Endothelial cell of umbilical vein (primary cell): ENCODE measurements at regions not wholly inside any gene's neighbourhood (a gene's known extent, or its start where the extent isn't known, plus 50 kb on each side); places are given as distances from the start of the nearest gene placed in this dataset.

Experiments used
- BruUV-seq: library from RNA; stranded (reverse); fragments of 400-500 nt; replicated peaks from 2 replicates; lab custom pipeline; 2021; lab: Mats Ljungman, UMichigan
- CTCF ChIA-PET: fragments of 300-600, 350-600 bp; sonication (Branson Sonifier 250); formaldehyde crosslinking; loops from one replicate; lab custom pipeline; 2021; ENCODE audit warnings: antibody characterized with exemption, inconsistent platforms; lab: Charles Lee
- POLR2A ChIA-PET: fragments of 300-600, 350-600 bp; sonication (Branson Sonifier 250); formaldehyde crosslinking; loops from one replicate; lab custom pipeline; 2021; ENCODE audit warnings: antibody characterized with exemption, inconsistent platforms; lab: Charles Lee
- DNase-seq: peaks from one replicate; pipeline ENCODE4 v3.0.0-alpha.2; 2011; ENCODE audit warnings: low read depth, low spot score
- FAIRE-seq: peaks from 2 replicates; lab custom pipeline; 2011; peaks lifted over from hg19 to GRCh38; lab: Jason Lieb, UNC
- H2AFZ ChIP-seq: 2 replicates; pipeline ENCODE4 v1.6.0; 2012; ENCODE audit warnings: low read depth, low read length, control low read depth, inconsistent platforms
- H3K27ac ChIP-seq: 2 replicates; pipeline ENCODE4 v1.5.1; 2011; ENCODE audit warnings: low read depth, mild to moderate bottlenecking, control low read depth, low read length, moderate library complexity; ENCODE audit not compliant: insufficient read depth
- H3K27me3 ChIP-seq, 2 experiments: 2 replicates each; pipeline versions ENCODE4 v1.6.0 to v1.6.1; 2011; ENCODE audit warnings: low read length in 2 of 2, mixed read lengths in 1 of 2; ENCODE audit not compliant: control insufficient read depth in 2 of 2, insufficient read depth in 2 of 2
- H3K36me3 ChIP-seq, 2 experiments: 2 replicates in 1 of 2; 3 replicates in 1 of 2; pipeline ENCODE4 v1.5.1; 2011; ENCODE audit warnings: low read length in 2 of 2, mild to moderate bottlenecking in 1 of 2, moderate library complexity in 1 of 2; ENCODE audit not compliant: control insufficient read depth in 2 of 2, insufficient read depth in 2 of 2; ENCODE audit errors: extremely low read depth in 1 of 2
- H3K4me1 ChIP-seq: 3 replicates; pipeline ENCODE4 v1.5.1; 2011; ENCODE audit warnings: mild to moderate bottlenecking, low read length; ENCODE audit not compliant: control insufficient read depth, insufficient read depth; ENCODE audit errors: extremely low read depth
- H3K4me2 ChIP-seq: 2 replicates; pipeline ENCODE4 v1.6.1; 2011; ENCODE audit warnings: low read length, control low read depth, mixed read lengths; ENCODE audit not compliant: insufficient read depth
- H3K4me3 ChIP-seq, 3 experiments: fragments of 200-600 bp in 1 of 3; sonication (generic), shearing (Covaris generic) in 1 of 3; replicated peaks in 1 of 3; 2 replicates each; pipeline ENCODE4 v1.5.1; 2011 to 2016; ENCODE audit warnings: control low read depth in 3 of 3, low read length in 3 of 3, mild to moderate bottlenecking in 2 of 3, inconsistent platforms in 1 of 3, low read depth in 1 of 3, moderate library complexity in 1 of 3; ENCODE audit not compliant: insufficient read depth in 1 of 3
- H3K79me2 ChIP-seq: 2 replicates; pipeline ENCODE4 v1.6.0; 2012; ENCODE audit warnings: low read length, inconsistent platforms; ENCODE audit not compliant: control insufficient read depth, insufficient read depth
- H3K9ac ChIP-seq: replicated peaks from 2 replicates; pipeline ENCODE3; 2011; ENCODE audit warnings: low read length, control low read depth; ENCODE audit not compliant: insufficient read depth; ENCODE audit errors: extremely low read depth
- H3K9me1 ChIP-seq: replicated peaks from 3 replicates; pipeline ENCODE4 v1.6.0; 2011; ENCODE audit warnings: mild to moderate bottlenecking, low read length; ENCODE audit not compliant: control insufficient read depth, insufficient read depth; ENCODE audit errors: extremely low read depth
- H3K9me3 ChIP-seq: replicated peaks from 2 replicates; pipeline ENCODE4 v1.5.1; 2012; ENCODE audit warnings: low read length, inconsistent platforms; ENCODE audit not compliant: control insufficient read depth, insufficient read depth
- H4K20me1 ChIP-seq: replicated peaks from 2 replicates; pipeline ENCODE3; 2011; ENCODE audit warnings: mild to moderate bottlenecking, low read length; ENCODE audit not compliant: control insufficient read depth, insufficient read depth; ENCODE audit errors: extremely low read depth
- EZH2 ChIP-seq: IDR thresholded peaks from 2 replicates; pipeline ENCODE4 v1.6.1; 2012; ENCODE audit warnings: borderline replicate concordance, low read depth, mild to moderate bottlenecking, moderate library complexity, low read length, inconsistent platforms; ENCODE audit not compliant: severe bottlenecking
- FOS ChIP-seq: IDR thresholded peaks from 2 replicates; pipeline ENCODE4 v1.6.1; 2011; ENCODE audit warnings: mild to moderate bottlenecking, low read length, moderate library complexity, borderline replicate concordance; ENCODE audit not compliant: insufficient read depth
- GATA2 ChIP-seq: IDR thresholded peaks from 2 replicates; pipeline ENCODE4 v1.7.0; 2011; ENCODE audit warnings: low read depth, mild to moderate bottlenecking, moderate library complexity, mixed read lengths, low read length; ENCODE audit not compliant: insufficient read length, insufficient read depth
- JUN ChIP-seq: IDR thresholded peaks from 2 replicates; pipeline ENCODE4 v1.6.1; 2011; ENCODE audit warnings: borderline replicate concordance, low read depth; ENCODE audit not compliant: insufficient read length, insufficient read depth
- MYC ChIP-seq: IDR thresholded peaks from one replicate; pipeline ENCODE4 v1.6.1; 2011; ENCODE audit warnings: mild to moderate bottlenecking, low read depth, low read length
- POLR2A ChIP-seq: IDR thresholded peaks from 2 replicates; pipeline ENCODE4 v1.6.1; 2012; ENCODE audit warnings: low read depth, mild to moderate bottlenecking, control low read depth, low read length
- POLR2AphosphoS5 ChIP-seq: IDR thresholded peaks from 2 replicates; pipeline ENCODE4 v1.6.1; 2012; ENCODE audit warnings: low read depth, mild to moderate bottlenecking, control low read depth, low read length, moderate library complexity; ENCODE audit not compliant: insufficient read depth
- dilution Hi-C: fragments of 300-500 bp; cut with MboI; formaldehyde crosslinking; loops from one replicate; pipeline ENCODE4 v1.15.0; 2019; ENCODE audit warnings: low sequenced_read_pairs; ENCODE audit not compliant: extremely low pct_ligation_motif_present
- intact Hi-C: fragments of 100-400 bp; cut with micrococcal nuclease; formaldehyde crosslinking; loops from one replicate; pipeline ENCODE4 v1.10.0; 2022
- TF ChIP-seq, protein P1 (sequence below): IDR thresholded peaks from 2 replicates; pipeline ENCODE4 v1.6.1; 2011; ENCODE audit not compliant: insufficient read depth, insufficient read length
- TF ChIP-seq, protein P2 (sequence below), 2 donors: IDR thresholded peaks; 1 replicate in 1 of 2; 2 replicates in 1 of 2; pipeline ENCODE4 v1.5.1; 2011; ENCODE audit warnings: low read length in 2 of 2, mild to moderate bottlenecking in 2 of 2, moderate library complexity in 2 of 2, control low read depth in 1 of 2, inconsistent platforms in 1 of 2, low read depth in 1 of 2; ENCODE audit not compliant: insufficient read depth in 1 of 2; ENCODE audit errors: extremely low read depth in 1 of 2

DNA sequence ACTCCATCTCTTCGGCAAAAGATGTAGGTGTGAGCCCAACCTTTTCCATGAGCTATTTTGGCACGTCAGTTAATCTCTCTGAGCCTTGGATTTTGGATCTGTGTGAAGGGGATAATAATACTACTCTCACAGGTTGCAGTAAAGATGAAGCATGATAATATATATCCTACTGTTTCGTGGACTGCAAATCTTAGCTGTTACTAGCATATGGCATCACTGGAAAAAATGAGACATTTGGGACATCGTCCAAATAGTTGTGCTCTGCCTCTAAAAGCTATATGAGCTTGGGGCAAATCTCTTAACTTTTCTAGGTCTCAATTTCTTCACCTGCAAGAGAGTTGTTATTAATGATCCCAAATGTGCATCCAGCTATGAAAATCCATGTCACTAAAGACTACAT lies 147.4 kb upstream of the ZRANB2 start:
- H3K27ac ChIP-seq = no peak overlapping the region
- no peak overlapping the region for H3K9ac ChIP-seq
- no peaks in the 10 kb centered on the region for H3K4me1 ChIP-seq
- POLR2A ChIA-PET = no interaction called here
- no peak for DNase-seq
- no peaks in the 10 kb centered on the region for H3K36me3 ChIP-seq
- H3K27me3 ChIP-seq = peaks cover 0 to 5% of the 10 kb centered on the region in 2 experiments
- H3K4me3 ChIP-seq = no peak overlapping the region
- TF ChIP-seq FOS (no peak), POLR2AphosphoS5 (no peak), EZH2 (no peak), JUN (no peak), MYC (no peak), POLR2A (no peak), GATA2 (no peak)
- TF ChIP-seq, protein P1, sequence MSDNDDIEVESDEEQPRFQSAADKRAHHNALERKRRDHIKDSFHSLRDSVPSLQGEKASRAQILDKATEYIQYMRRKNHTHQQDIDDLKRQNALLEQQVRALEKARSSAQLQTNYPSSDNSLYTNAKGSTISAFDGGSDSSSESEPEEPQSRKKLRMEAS = no peak
- TF ChIP-seq, protein P2, sequence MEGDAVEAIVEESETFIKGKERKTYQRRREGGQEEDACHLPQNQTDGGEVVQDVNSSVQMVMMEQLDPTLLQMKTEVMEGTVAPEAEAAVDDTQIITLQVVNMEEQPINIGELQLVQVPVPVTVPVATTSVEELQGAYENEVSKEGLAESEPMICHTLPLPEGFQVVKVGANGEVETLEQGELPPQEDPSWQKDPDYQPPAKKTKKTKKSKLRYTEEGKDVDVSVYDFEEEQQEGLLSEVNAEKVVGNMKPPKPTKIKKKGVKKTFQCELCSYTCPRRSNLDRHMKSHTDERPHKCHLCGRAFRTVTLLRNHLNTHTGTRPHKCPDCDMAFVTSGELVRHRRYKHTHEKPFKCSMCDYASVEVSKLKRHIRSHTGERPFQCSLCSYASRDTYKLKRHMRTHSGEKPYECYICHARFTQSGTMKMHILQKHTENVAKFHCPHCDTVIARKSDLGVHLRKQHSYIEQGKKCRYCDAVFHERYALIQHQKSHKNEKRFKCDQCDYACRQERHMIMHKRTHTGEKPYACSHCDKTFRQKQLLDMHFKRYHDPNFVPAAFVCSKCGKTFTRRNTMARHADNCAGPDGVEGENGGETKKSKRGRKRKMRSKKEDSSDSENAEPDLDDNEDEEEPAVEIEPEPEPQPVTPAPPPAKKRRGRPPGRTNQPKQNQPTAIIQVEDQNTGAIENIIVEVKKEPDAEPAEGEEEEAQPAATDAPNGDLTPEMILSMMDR (IDR thresholded peaks at IDR 0.05; ENCODE audit: extremely low read depth in 1 of 2, insufficient read depth in 1 of 2, low read depth in 1 of 2, low read length in 2 of 2) = no peak
- intact Hi-C loops = no loop called here
- no peaks in the 10 kb centered on the region for H4K20me1 ChIP-seq
- CTCF ChIA-PET = no interaction called here
- no peak overlapping the region for H3K4me2 ChIP-seq
- no peaks in the 10 kb centered on the region for H3K79me2 ChIP-seq
- no peak overlapping the region for H2AFZ ChIP-seq
- no peak for FAIRE-seq
- BruUV-seq = no TSS peak
- H3K9me1 ChIP-seq = no peaks in the 10 kb centered on the region
- dilution Hi-C loops = no loop called here
- no peaks in the 10 kb centered on the region for H3K9me3 ChIP-seq
